ENCODE measurements at regions not wholly inside any gene's neighbourhood (a gene's known extent, or its start where the extent isn't known, plus 50 kb on each side); places are given as distances from the start of the nearest gene placed in this dataset.

GRCh38 chr2:207375207-207375875, 154.4 kb upstream of the CREB1 start:
- TF ChIP-seq FOXM1 (IDR thresholded peaks at IDR 0.05; ENCODE audit: low read depth) (no peak), TAF1 (IDR thresholded peaks at IDR 0.05; ENCODE audit: borderline replicate concordance, low read depth, low read length) (no peak), CTCF (IDR thresholded peaks at IDR 0.05) (no peak), REST (IDR thresholded peaks at IDR 0.05; ENCODE audit: low read depth, low read length) (no peak), EP300 (IDR thresholded peaks at IDR 0.05; ENCODE audit: borderline replicate concordance in 1 of 2, low read depth in 1 of 2, low read length in 1 of 2) (no peak), SMC3 (IDR thresholded peaks at IDR 0.05; ENCODE audit: low read depth, low read length) (no peak)
